Keratinocyte (primary cell): ENCODE measurements at regions not wholly inside any gene's neighbourhood (a gene's known extent, or its start where the extent isn't known, plus 50 kb on each side); places are given as distances from the start of the nearest gene placed in this dataset.

Experiments
- DNase-seq: peaks from one replicate; pipeline ENCODE4 v3.0.0-alpha.2; 2011; ENCODE audit warnings: low read depth, missing footprints, low spot score
- FAIRE-seq: peaks from 2 replicates; lab custom pipeline; 2011; peaks lifted over from hg19 to GRCh38; lab: Jason Lieb, UNC
- H2AFZ ChIP-seq: 2 replicates; pipeline ENCODE4 v1.6.0; 2012; ENCODE audit warnings: low read length, control low read depth, inconsistent platforms; ENCODE audit not compliant: control insufficient read depth
- H3K27ac ChIP-seq: 2 replicates; pipeline ENCODE4 v1.5.1; 2011; ENCODE audit warnings: low read length; ENCODE audit not compliant: control insufficient read depth, insufficient read depth
- H3K27me3 ChIP-seq: 3 replicates; pipeline ENCODE4 v1.6.0; 2011; ENCODE audit warnings: low read length; ENCODE audit not compliant: control insufficient read depth, insufficient read depth; ENCODE audit errors: extremely low read depth
- H3K36me3 ChIP-seq, 2 experiments: 2 replicates in 1 of 2; 3 replicates in 1 of 2; pipeline ENCODE4 v1.5.1; 2011; ENCODE audit warnings: low read length in 2 of 2, mild to moderate bottlenecking in 1 of 2; ENCODE audit not compliant: control insufficient read depth in 2 of 2, insufficient read depth in 2 of 2; ENCODE audit errors: extremely low read depth in 1 of 2
- H3K4me1 ChIP-seq: 3 replicates; pipeline ENCODE4 v1.5.1; 2011; ENCODE audit warnings: low read length; ENCODE audit not compliant: control insufficient read depth, insufficient read depth; ENCODE audit errors: extremely low read depth
- H3K4me2 ChIP-seq: 3 replicates; pipeline ENCODE4 v1.6.0; 2011; ENCODE audit warnings: low read depth, low read length; ENCODE audit not compliant: control insufficient read depth, insufficient read depth; ENCODE audit errors: extremely low read depth
- H3K4me3 ChIP-seq, 3 experiments: fragments of 200-600 bp in 1 of 3; sonication (generic) in 1 of 3; 2 replicates in 2 of 3; 3 replicates in 1 of 3; pipeline ENCODE4 v1.5.1; 2011 to 2016; ENCODE audit warnings: low read length in 3 of 3, mild to moderate bottlenecking in 3 of 3, control low read depth in 2 of 3, inconsistent platforms in 1 of 3, low read depth in 1 of 3, mixed read lengths in 1 of 3, mixed run types in 1 of 3, moderate library complexity in 1 of 3; ENCODE audit not compliant: control insufficient read depth in 2 of 3, insufficient read depth in 2 of 3; ENCODE audit errors: extremely low read depth in 1 of 3
- H3K79me2 ChIP-seq: 2 replicates; pipeline ENCODE4 v1.6.0; 2012; ENCODE audit warnings: low read length; ENCODE audit not compliant: control insufficient read depth, insufficient read depth
- H3K9ac ChIP-seq: 3 replicates; pipeline ENCODE4 v1.6.0; 2011; ENCODE audit warnings: low read length; ENCODE audit not compliant: control insufficient read depth, insufficient read depth; ENCODE audit errors: extremely low read depth
- H3K9me1 ChIP-seq: 3 replicates; pipeline ENCODE4 v1.6.0; 2011; ENCODE audit warnings: low read length; ENCODE audit not compliant: control insufficient read depth, insufficient read depth; ENCODE audit errors: extremely low read depth
- H3K9me3 ChIP-seq: 2 replicates; pipeline ENCODE4 v1.5.1; 2012; ENCODE audit warnings: low read depth, low read length; ENCODE audit not compliant: control insufficient read depth
- H4K20me1 ChIP-seq: 3 replicates; pipeline ENCODE4 v1.6.0; 2011; ENCODE audit warnings: low read length; ENCODE audit not compliant: control insufficient read depth, insufficient read depth; ENCODE audit errors: extremely low read depth
- EZH2 ChIP-seq: IDR thresholded peaks from one replicate; pipeline ENCODE4 v1.6.1; 2012; ENCODE audit warnings: inconsistent platforms, mild to moderate bottlenecking, low read length, moderate library complexity
- dilution Hi-C: fragments of 300-500 bp; cut with MboI; formaldehyde crosslinking; loops from one replicate; pipeline ENCODE4 v1.7.0; 2020; ENCODE audit warnings: low sequenced_read_pairs; ENCODE audit not compliant: extremely low pct_ligation_motif_present
- TF ChIP-seq, protein P1 (sequence below), 3 experiments: IDR thresholded peaks in 1 of 3; conservative IDR thresholded peaks in 1 of 3; optimal IDR thresholded peaks in 1 of 3; 2 replicates in 2 of 3; 3 replicates in 1 of 3; pipeline versions ENCODE3 to v1.5.1; 2011; ENCODE audit warnings: low read length in 3 of 3, mild to moderate bottlenecking in 3 of 3, moderate library complexity in 2 of 3, control low read depth in 1 of 3, inconsistent platforms in 1 of 3; ENCODE audit not compliant: insufficient read depth in 2 of 3; ENCODE audit errors: extremely low read depth in 1 of 3

GRCh38 chr5:61674378-61674777 is 342.3 kb downstream of the ZSWIM6 start:
- H3K4me3 ChIP-seq, result no peak overlapping the region
- H3K4me2 ChIP-seq, result no peak overlapping the region
- no peaks in the 10 kb centered on the region for H3K79me2 ChIP-seq
- no peak for TF ChIP-seq EZH2
- TF ChIP-seq, protein P1, sequence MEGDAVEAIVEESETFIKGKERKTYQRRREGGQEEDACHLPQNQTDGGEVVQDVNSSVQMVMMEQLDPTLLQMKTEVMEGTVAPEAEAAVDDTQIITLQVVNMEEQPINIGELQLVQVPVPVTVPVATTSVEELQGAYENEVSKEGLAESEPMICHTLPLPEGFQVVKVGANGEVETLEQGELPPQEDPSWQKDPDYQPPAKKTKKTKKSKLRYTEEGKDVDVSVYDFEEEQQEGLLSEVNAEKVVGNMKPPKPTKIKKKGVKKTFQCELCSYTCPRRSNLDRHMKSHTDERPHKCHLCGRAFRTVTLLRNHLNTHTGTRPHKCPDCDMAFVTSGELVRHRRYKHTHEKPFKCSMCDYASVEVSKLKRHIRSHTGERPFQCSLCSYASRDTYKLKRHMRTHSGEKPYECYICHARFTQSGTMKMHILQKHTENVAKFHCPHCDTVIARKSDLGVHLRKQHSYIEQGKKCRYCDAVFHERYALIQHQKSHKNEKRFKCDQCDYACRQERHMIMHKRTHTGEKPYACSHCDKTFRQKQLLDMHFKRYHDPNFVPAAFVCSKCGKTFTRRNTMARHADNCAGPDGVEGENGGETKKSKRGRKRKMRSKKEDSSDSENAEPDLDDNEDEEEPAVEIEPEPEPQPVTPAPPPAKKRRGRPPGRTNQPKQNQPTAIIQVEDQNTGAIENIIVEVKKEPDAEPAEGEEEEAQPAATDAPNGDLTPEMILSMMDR (optimal IDR thresholded peaks at IDR 0.05 in 1 of 3, IDR thresholded peaks at IDR 0.05 in 1 of 3, conservative IDR thresholded peaks at IDR 0.05 in 1 of 3; ENCODE audit: extremely low read depth in 1 of 3, insufficient read depth in 2 of 3, low read length in 3 of 3), result no peak
- peaks cover 14% of the 10 kb centered on the region for H3K4me1 ChIP-seq
- H3K27me3 ChIP-seq, result no peaks in the 10 kb centered on the region
- dilution Hi-C loops, result no loop called here
- DNase-seq, result no peak
- H3K27ac ChIP-seq, result no peak overlapping the region
- H3K36me3 ChIP-seq, result no peaks in the 10 kb centered on the region
- FAIRE-seq, result no peak
- H2AFZ ChIP-seq, result no peak overlapping the region
- H3K9me3 ChIP-seq, result no peaks in the 10 kb centered on the region
- no peaks in the 10 kb centered on the region for H3K9me1 ChIP-seq
- no peak overlapping the region for H3K9ac ChIP-seq
- H4K20me1 ChIP-seq, result no peaks in the 10 kb centered on the region

- TF ChIP-seq, protein P1 (optimal IDR thresholded peaks at IDR 0.05 in 1 of 3, IDR thresholded peaks at IDR 0.05 in 1 of 3, conservative IDR thresholded peaks at IDR 0.05 in 1 of 3; ENCODE audit: extremely low read depth in 1 of 3, insufficient read depth in 2 of 3, low read length in 3 of 3), result peak in 2 of 3 experiments; percentile 8 to 27
- no peak for TF ChIP-seq EZH2
- Histone ChIP-seq H3K36me3 (no peaks in the 10 kb centered on the region), H3K9me1 (no peaks in the 10 kb centered on the region), H3K27me3 (no peaks in the 10 kb centered on the region), H4K20me1 (no peaks in the 10 kb centered on the region), H3K4me3 (no peak overlapping the region), H3K4me1 (peaks cover 13% of the 10 kb centered on the region), H2AFZ (no peak overlapping the region), H3K9me3 (no peaks in the 10 kb centered on the region), H3K79me2 (no peaks in the 10 kb centered on the region), H3K4me2 (no peak overlapping the region), H3K9ac (no peak overlapping the region), H3K27ac (no peak overlapping the region)
- no peak for FAIRE-seq
- dilution Hi-C loops, result no loop called here
- no peak for DNase-seq
Measured at GRCh38 chr5:61675015-61675692, 343.1 kb downstream of the ZSWIM6 start.
